HG03175 (cell line): ENCODE measurements at regions not wholly inside any gene's neighbourhood (a gene's known extent, or its start where the extent isn't known, plus 50 kb on each side); places are given as distances from the start of the nearest gene placed in this dataset.
"Not testable (repeated sequence)": the region's sequence is repeated elsewhere in the genome, so short reads cannot be mapped to it uniquely, and the experiment has no call there.

Source experiments
- ATAC-seq: cut with Tn5 transposase; IDR thresholded peaks from one replicate; pipeline ENCODE4 v1.9.1; 2021; ENCODE audit warnings: mild to moderate bottlenecking, moderate library complexity; ENCODE audit not compliant: unreplicated experiment

- ATAC-seq, result no peak
Observed at GRCh38 chr1:189977184-189977583, 500.5 kb downstream of the BRINP3 start.

GRCh38 chr1:189983166-189983890, 494.3 kb downstream of the BRINP3 start:
- ATAC-seq, result no peak

GRCh38 chr1:189986516-189986915, 491.1 kb downstream of the BRINP3 start:
- ATAC-seq, result no peak

GRCh38 chr1:189987509-189987908, 490.2 kb downstream of the BRINP3 start:
- no peak for ATAC-seq

- ATAC-seq, result no peak
Observed at GRCh38 chr1:189992856-189993255, 484.8 kb downstream of the BRINP3 start.

GRCh38 chr1:190000365-190000872, 477.2 kb downstream of the BRINP3 start:
- ATAC-seq, result no peak

- no peak for ATAC-seq
Observed at GRCh38 chr1:190001187-190001586, 476.5 kb downstream of the BRINP3 start.

- no peak for ATAC-seq
Observed at GRCh38 chr1:190003376-190003775, 474.3 kb downstream of the BRINP3 start.

GRCh38 chr1:190011585-190011984, 466.1 kb downstream of the BRINP3 start:
- ATAC-seq, result no peak

- not testable (repeated sequence) for ATAC-seq
Observed at GRCh38 chr1:190019151-190019550, 458.5 kb downstream of the BRINP3 start.

- ATAC-seq, result no peak
Observed at GRCh38 chr1:190019717-190020116, 457.9 kb downstream of the BRINP3 start.

GRCh38 chr1:190022709-190023108, 455.0 kb downstream of the BRINP3 start:
- ATAC-seq, result peak; percentile 62

GRCh38 chr1:190029441-190029840, 448.2 kb downstream of the BRINP3 start:
- ATAC-seq, result no peak

- ATAC-seq, result no peak
Observed at GRCh38 chr1:190043655-190044054, 434.0 kb downstream of the BRINP3 start.

GRCh38 chr1:190046231-190046630, 431.4 kb downstream of the BRINP3 start:
- ATAC-seq, result no peak
